Astrocyte of the cerebellum (primary cell): ENCODE measurements at regions not wholly inside any gene's neighbourhood (a gene's known extent, or its start where the extent isn't known, plus 50 kb on each side); places are given as distances from the start of the nearest gene placed in this dataset.
"Not testable (repeated sequence)": the region's sequence is repeated elsewhere in the genome, so short reads cannot be mapped to it uniquely, and the experiment has no call there.

Source experiments
- DNase-seq: peaks from one replicate; pipeline ENCODE4 v3.0.0-alpha.2; 2011; ENCODE audit warnings: low read depth
- H3K4me3 ChIP-seq: 2 replicates; pipeline ENCODE4 v1.5.1; 2011; ENCODE audit warnings: mild to moderate bottlenecking, low read depth, low read length, moderate library complexity
- CTCF ChIP-seq: IDR thresholded peaks from 2 replicates; pipeline ENCODE4 v1.5.1; 2012; ENCODE audit warnings: low read length, low read depth, moderate library complexity, mild to moderate bottlenecking; ENCODE audit errors: missing control alignments
- in situ Hi-C: cut with HindIII; loops from 2 replicates; pipeline ENCODE4 v1.10.0; 2017; ENCODE audit warnings: low sequenced_read_pairs

DNA sequence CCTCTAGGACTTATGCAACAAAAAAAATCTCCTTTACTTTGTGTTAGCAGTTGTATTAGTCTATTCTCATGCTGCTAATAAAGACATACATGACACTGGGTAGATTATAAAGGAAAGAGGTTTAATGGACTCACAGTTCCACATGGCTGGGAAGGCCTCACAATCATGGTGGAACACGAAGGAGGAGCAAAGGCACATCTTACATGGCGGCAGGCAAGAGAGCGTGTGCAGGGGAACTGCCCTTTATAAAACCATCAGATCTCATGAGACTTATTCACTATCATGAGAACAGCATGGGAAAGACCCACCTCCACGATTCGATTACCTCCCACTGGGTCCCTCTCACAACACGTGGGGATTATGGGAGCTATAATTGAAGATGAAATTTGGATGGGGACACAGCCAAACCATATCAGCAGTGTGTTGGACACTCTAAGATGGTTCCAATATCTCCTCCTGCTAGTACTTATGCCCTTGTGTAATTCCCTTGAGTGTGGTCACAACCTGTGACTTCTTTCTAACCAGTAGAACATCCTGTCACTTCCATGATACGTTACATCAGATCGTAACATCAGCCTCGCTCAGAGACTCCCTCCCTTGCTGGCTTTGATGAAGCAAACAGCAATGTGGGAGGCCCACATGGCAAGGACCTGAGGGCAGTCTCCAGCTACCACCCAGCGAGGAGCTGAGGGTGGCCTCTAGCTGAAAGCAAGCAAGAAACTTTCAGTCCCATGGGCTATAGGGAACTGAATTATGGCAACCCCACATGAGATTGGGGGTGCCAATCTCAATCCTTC lies 113.5 kb upstream of the PITX1 start:
- DNase-seq = no peak
- TF ChIP-seq CTCF = no peak
- H3K4me3 ChIP-seq = no peak overlapping the region
- in situ Hi-C loops = no loop called here

DNA sequence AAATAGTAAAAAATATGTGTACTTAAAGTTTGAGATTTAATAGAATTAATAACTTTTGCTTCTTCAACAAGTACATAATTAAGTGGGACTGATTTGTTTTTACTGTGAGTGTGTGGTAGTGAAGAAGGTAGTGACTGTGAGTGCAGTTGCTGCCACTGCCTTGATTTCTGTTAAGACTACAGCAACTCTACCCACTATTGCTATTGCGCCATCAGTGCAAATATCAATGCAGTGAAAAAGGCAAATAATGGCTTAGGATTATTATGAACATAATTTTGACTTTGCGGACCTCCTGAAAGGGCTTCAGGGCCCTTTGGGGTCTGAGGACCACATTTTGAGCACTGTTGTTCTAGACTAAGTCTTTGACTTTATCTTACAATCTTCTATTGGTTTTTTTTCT lies 112.0 kb upstream of the PITX1 start:
- H3K4me3 ChIP-seq = no peak overlapping the region
- TF ChIP-seq CTCF = no peak
- DNase-seq = no peak
- in situ Hi-C loops = no loop called here

DNA sequence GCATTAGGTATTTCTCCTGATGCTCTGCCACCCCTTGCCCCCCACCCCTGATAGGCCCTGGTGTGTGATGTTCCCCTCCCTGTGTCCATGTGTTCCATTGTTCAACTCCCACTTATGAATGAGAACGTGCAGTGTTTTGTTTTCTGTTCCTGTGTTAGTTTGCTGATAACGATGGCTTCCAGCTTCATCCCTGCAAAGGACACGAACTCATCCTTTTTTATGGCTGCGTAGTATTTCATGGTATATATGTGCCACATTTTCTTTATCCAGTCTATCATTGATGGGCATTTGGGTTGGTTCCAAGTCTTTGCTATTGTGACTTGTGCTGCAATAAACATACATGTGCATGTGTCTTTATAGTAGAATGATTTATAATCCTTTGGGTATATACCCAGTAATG lies 109.7 kb upstream of the PITX1 start:
- DNase-seq, H3K4me3 ChIP-seq, in situ Hi-C loops: not testable (repeated sequence)

DNA sequence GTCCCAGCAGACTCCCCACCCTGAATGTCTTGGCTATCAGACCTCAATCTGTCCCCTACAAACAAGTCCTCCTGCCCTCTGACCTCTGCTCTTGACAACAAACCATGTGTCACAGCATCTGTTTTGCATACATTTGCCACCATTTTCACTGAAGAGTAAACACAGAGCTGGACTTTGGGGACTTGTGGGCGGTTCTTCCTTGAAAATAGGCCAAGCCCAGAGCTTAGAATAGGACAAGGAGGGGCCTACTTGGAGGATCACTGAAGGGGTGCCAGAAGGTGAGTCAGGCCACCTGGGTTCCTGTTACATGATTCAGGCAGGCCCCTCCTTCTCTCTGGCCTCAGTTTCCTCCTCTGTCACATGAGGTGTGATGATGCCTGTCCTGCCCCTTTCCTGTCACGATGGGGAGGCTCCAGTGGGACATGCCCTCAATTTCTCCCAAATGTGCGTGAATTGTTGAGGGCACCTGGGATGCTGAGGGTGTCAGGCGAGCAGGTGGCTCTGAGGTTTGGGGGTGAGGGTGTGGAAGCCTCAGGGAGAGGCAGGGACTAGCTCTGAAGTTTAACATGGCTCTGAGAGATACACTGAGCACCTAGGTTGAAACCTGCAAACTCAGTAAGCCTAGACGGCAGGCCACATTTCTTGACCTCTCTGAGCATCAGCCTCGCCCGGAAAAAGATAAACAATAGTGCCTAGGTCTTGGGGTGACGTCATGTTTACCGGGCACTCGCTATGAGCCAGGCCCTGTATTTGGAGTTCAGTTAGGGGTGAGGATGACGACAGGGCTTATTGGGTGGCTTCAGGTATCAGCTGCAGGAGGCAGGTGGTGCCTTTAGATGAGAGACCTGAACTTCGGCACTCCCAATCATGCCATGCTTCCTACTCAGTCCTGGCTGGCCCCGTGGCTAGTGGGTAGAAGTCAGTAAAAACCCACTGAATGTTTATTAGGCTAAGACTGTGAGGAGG lies 107.6 kb upstream of the PITX1 start:
- DNase-seq = no peak
- H3K4me3 ChIP-seq = no peak overlapping the region
- in situ Hi-C loops = no loop called here
- TF ChIP-seq CTCF = no peak

- no peak for DNase-seq
- no peak for TF ChIP-seq CTCF
- no peak overlapping the region for H3K4me3 ChIP-seq
- in situ Hi-C loops = no loop called here
These were observed 106.6 kb upstream of the PITX1 start for GRCh38 chr5:135140446-135141204.

GRCh38 chr5:135139381-135140134 lies 105.5 kb upstream of the PITX1 start:
- H3K4me3 ChIP-seq = no peak overlapping the region
- in situ Hi-C loops = no loop called here
- TF ChIP-seq CTCF = no peak
- DNase-seq = peak; percentile 9
